CD4-positive, alpha-beta T cell treated with Interleukin-4 for 1 hour (primary cell): ENCODE measurements at regions not wholly inside any gene's neighbourhood (a gene's known extent, or its start where the extent isn't known, plus 50 kb on each side); places are given as distances from the start of the nearest gene placed in this dataset.
"Not testable (repeated sequence)": the region's sequence is repeated elsewhere in the genome, so short reads cannot be mapped to it uniquely, and the experiment has no call there.

ENCODE experiments used
- DNase-seq, 2 donors: peaks; one replicate each; pipeline ENCODE4 v3.0.0-alpha.2; 2020 to 2022

DNA sequence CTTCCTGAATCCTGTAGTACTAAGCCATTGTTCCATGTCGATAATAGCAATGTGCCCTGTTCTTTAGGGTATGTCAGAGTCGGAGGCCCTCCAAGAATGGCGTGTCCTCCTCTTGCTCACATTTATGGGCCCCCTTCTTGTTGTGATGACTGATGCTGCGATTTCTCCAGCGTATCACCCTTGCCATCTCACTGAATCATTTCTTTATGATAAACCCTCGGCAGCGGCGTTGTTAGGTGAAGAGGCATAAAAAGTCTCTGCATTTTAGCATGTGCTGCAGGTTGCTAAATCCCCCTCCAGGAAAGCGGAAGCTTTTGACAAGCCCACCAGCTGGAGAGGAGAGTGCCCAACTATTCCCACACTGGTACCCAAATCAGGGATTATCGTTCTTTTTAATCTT is 1045.3 kb downstream of the BRD1 start:
- no peak for DNase-seq

DNA sequence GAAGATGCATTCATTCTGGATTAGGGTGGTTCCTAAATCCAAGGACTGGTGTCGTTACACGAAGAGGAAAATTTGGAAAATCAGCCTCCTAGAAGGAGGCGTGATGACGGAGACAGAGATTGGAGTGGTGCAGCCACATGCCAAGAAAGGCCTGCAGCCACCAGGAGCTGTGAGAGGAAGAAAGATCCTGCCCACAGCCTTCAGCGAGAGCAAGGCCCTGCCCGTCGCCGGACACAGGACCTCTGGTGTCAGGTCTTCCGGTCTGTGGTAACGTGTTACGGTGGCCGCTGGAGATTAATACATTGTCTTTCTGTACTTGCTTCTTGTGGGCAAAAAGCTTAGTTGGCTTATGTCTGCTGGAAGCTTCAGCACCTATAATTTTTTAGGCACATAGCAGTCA is 1045.8 kb downstream of the BRD1 start:
- no peak for DNase-seq

- no peak for DNase-seq
Measured at GRCh38 chr22:48781391-48781790, 1046.3 kb downstream of the BRD1 start.

- DNase-seq: no peak
Measured at GRCh38 chr22:48780597-48781277, 1046.9 kb downstream of the BRD1 start.

DNA sequence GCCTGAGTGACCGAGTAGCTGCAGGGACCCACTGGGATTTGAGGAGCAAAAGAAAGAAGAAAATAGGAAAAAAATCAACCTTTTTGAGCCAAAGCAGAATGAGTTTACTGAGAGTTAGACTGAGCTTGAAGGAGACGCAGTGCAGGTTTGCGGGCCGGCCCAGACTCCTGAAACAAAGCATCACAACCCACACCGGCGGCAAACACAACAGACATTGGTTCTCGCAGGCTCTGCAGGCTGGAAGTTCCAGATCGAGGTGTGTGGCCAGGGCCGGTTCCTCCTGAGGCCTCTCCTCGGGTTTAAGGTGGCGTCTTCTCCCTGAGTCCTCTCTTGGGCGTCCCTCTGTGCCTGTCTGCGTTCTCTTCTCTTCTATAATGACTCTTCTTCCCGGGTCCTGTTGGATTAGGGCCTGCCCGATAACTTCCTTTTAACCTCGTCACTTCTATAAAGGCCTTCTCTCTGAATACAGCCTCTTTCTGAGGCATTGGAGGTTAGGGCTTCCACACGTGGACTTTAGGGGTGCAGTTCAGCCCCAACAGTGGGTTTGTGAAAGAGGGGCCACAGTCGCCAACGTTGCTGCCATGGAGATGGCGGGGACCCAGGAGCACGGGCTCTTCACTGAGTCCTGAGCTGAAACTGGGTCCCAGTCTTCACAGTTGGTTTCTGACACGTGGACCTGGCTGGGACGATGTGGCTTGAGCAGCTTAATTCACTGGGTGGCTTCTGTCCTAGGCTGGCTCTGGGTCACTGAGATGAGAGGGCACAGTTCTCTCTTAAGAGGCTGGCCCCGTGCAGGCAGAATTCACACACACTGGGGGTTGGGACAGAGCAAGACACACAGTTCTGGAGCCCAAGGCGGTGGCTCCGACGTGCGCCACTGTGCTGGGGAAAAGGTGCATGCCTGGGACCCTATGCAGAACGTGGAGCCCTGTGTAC is 1047.7 kb downstream of the BRD1 start:
- DNase-seq: no peak

DNA sequence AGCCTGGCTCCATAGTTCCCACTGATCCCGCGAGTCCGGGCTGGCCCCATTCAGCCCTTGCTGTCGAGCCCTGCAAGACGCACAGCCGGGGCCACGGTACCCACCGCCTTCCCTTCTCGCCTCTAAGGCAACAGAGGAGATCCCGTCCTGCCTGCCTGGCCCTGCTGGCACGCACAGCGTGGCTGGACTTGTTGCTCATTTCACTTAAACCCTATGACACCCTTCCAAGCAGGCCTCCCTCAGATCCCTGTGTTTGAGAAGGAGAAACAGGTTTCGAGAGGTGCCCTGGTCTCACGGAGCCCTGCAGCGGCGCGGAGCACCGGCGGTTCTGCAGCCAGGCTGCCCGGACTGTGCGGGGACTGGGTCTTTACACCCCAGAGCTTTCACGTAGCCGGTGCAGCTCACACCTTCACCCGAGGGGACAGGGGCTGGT is 1048.4 kb downstream of the BRD1 start:
- DNase-seq: no peak

DNA sequence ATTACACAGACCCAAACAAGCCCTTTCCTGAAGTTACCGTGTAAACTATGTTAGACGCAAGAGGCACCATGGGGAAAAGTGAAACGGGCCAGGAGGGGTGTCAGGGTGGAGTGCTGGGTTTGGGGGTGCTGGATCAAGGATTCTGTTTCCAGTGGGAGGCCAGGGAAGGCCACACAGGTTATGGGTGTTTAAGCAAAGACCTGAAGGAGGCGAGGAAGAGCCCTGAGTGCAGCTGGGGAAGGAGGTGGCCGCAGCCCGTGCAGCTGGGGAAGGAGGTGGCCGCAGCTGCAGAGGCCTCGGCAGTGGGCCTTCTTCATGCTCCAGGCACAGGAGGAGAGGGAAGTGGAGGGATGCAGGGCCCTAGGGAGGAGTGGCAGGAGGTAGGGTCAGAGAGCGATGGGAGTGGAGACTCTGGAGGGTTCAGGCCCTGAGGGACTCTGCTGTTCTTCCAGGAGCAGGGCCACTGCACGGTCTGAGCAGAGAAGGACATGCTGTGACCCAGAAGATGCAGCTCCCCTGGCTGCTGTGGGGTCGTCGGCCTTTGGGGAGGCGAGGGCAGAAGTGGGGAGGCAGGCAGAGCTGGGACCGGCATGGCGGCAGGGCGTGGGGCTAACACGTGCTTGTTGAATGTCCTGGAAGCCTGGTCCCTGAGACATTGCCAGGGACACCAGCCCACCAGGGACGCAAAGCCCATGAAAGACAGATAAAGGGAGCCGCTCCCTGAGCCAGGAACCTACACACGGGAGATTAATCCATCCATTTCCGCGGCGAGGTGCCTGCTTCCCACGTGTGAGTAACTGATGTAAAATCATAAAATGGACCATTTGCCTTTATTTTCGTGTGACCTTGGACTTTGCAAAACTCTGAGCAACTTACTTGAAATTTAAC is 1049.1 kb downstream of the BRD1 start:
- DNase-seq: no peak

GRCh38 chr22:48772286-48772907 is 1055.3 kb downstream of the BRD1 start:
- DNase-seq: no peak

DNA sequence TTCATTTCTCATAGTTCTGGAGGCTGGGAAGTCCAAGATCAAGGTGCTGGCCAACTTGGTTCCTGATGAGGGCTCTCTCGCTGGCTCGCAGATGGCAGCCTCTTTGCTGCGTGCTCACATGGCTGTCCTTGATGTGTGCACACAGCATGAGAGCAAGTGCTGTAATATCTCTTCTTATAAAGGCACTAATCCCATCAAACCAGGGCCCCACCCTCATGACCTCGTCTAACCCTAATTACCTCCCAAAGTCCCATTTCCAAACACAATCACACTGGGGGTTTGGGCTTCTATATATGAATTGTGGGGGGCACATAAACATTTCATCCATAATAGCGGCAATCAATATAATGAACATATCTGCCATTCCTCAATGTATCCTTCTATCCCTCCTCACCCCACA is 1062.1 kb downstream of the BRD1 start:
- DNase-seq: no peak

DNA sequence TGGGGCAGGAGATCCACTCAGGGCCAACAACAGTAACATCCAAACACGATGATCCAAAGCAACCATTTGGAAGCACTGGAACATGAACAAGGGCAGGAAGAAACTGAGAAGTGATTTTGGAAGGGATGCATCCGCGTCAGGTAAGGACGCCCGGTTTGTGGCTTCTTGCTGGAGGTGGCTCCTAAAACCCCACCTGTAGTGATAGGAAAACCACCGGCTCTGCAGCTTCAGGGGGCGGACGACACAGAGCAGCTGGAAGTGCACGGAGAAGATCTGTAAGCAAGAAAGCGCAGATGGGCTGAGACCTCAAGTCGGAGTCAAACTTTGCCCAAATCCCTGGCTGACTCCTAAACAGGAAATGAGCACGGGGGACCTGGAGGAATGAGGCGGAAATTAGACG is 1066.1 kb downstream of the BRD1 start:
- no peak for DNase-seq

- DNase-seq: no peak
Measured at GRCh38 chr22:48760481-48761390, 1066.9 kb downstream of the BRD1 start.

DNA sequence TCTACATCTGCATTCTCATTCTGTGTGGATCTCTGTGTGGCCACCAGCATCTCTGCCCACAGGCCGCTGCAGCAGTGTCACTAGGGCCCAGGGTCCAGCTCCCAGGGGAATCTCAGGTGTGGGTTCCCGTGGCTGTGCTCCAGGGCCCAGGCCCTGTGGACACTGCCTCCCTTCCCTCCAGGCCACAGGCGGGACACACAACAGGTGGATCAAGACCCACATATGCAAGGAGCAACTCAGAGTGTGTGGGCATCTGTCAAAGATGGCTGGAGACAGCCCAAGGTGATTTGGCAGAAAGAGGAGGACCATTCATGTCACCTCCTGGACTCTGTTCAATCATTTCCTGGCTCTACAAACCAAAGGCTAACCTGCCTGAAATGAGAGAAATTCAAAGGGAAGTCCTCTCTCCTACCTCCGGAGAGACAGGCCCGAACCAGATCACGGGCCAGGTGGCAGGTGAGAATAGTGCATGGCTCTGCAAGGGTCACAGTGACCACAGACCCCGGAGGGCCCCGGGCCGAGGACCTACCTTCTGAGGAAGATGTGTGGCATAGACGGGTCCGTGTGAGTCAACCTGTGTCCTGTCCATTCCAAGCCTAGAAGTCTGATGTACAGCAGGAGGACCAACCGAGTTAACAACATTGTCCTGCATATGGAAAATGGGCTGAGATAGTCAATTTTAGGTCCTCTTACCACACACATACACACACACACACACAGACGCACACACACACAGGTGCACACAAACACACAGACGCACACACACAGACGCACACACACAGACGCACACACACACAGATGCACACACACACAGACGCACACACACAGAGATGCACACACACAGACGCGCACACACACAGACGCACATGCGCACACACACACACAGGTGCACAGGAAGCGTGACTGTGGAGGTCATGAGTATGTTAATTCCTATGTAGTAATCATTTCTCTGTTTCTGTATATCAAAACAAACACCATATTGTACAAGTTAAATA is 1068.5 kb downstream of the BRD1 start:
- DNase-seq: peak in 1 of 2 donors; percentile 5

GRCh38 chr22:48757985-48758561 is 1069.6 kb downstream of the BRD1 start:
- peak in 1 of 2 donors; percentile 3 for DNase-seq

- peak in 1 of 2 donors; percentile 10 for DNase-seq
Measured at GRCh38 chr22:48757581-48757980, 1070.1 kb downstream of the BRD1 start.

GRCh38 chr22:48757135-48757534 is 1070.5 kb downstream of the BRD1 start:
- not testable (repeated sequence) for DNase-seq

GRCh38 chr22:48756146-48757111 is 1071.2 kb downstream of the BRD1 start:
- peak in 1 of 2 donors; percentile 11 for DNase-seq

DNA sequence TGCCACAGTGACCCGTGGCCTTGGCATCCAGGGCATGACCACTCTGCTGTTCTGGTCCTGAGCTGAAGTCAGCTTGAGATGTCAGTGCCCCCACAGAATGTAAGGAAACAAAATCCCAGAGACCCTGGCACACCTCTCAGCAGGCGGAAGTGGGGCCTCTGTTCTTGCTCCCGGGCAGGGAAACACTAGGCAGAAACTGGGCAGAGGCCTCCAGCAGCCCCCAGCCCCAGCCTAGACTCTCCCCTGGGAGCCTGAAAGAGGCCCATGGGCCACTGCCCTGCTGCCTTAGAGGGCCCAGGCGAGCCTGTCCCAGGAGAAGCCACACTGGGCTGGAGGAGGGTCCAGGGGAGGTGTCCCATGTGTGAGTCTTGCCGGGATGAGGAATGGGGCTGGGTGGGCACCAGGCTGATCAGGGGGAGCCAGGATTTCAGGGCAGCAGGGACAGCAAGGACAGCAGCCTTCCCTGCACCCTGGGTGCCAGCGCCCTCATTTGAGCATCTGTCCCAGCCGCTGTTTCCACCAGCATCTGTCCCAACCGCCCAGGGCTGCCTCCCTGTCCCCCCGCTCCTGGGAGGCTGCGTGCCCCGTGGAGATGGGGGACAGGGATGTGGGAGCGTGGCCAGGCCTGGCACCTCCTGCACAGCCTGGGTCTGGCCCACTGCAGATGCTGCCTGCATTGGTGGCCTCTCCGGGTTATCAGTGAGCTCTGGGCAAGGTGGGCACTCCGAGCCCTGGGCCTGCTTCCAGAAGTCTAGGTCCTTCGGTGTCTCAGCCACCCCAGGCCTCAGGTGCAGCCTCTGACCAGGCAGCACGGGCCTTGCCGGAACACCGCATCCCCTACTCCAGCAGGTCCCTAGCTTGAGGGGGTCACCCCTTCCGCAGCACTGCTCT is 1072.4 kb downstream of the BRD1 start:
- DNase-seq: peak in 1 of 2 donors; percentile 9
